ENCODE measurements at regions not wholly inside any gene's neighbourhood (a gene's known extent, or its start where the extent isn't known, plus 50 kb on each side); places are given as distances from the start of the nearest gene placed in this dataset.

DNA sequence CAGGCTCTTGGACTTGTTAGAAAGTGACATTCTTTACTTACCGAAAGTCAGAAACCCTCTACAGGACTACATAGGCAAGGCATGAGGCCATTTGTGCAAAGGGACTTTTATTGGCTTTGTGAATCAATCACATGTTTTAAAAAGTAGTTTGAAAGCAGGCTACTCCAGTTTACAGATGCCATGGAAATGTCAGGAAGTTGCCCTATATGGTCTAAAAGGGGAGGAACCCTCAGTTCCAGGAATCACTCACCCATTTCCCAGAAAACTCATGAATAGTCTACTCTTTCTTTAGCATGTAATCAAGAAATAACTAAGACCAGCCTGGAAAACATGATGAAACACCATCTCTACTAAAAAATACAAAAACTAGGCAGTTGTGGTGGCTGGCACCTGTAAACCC is 51.0 kb upstream of the MKRN3 start:
- Histone ChIP-seq H3K4me1 (ENCODE audit: control insufficient read depth, insufficient read depth, low read length) (no peaks in the 10 kb centered on the region), H3K4me3 (ENCODE audit: low read length) (no peak overlapping the region), H3K36me3 (ENCODE audit: control insufficient read depth, insufficient read depth, low read length, severe bottlenecking) (no peaks in the 10 kb centered on the region), H3K9me3 (ENCODE audit: control insufficient read depth, low read length) (peaks cover 13% of the 10 kb centered on the region), H3K27me3 (replicated peaks; ENCODE audit: control insufficient read depth, insufficient read depth, low read length) (peaks cover 2% of the 10 kb centered on the region), H3K9ac (ENCODE audit: low read length) (no peak overlapping the region)
- no peak for DNase-seq (ENCODE audit: low read depth)

DNA sequence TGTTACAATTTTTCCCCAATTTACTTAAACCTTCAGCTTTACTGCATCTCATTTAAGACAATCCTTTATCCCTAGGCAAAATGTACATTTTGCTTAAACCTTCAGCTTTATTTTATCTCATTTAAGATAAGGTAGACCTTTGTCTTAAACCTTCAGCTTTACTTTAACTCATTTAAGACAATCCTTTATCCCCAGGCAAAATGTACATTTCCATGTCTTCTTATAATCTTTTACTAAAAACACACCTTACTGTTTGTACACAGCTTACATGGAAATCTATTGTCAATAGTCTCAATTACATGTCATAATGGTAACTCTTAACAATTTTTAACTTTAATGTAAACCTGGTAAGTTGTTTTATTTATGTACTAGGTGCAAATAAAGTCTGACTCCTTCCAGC is 58.7 kb upstream of the MKRN3 start:
- Histone ChIP-seq H3K9ac (ENCODE audit: low read length) (no peak overlapping the region), H3K4me3 (ENCODE audit: low read length) (no peak overlapping the region), H3K4me1 (ENCODE audit: control insufficient read depth, insufficient read depth, low read length) (no peaks in the 10 kb centered on the region), H3K9me3 (ENCODE audit: control insufficient read depth, low read length) (peaks cover 12% of the 10 kb centered on the region), H3K27me3 (replicated peaks; ENCODE audit: control insufficient read depth, insufficient read depth, low read length) (peaks cover 14% of the 10 kb centered on the region), H3K36me3 (ENCODE audit: control insufficient read depth, insufficient read depth, low read length, severe bottlenecking) (no peaks in the 10 kb centered on the region)
- no peak for DNase-seq (ENCODE audit: low read depth)

DNA sequence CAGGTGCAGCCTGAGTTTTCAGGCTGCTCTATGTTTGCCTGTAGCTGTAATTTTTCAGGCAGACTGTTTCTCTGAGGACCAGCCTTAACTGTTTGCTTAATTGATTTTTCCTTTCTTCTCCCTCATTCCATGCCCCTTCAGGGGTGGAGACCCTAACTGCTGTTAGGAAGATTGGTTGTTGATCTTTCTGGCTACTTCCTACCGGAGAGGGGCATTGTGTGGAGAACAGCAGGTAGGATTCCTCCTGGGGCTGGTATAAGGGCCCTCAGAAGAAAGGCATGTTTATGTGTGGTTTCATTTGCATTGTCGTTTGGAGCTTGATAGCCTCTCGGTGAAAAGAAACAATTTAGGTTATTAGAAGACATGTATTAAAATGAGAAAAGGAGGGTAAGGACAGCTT is 56.9 kb upstream of the GOLGA6L2 start:
- no peak overlapping the region for H3K4me3 ChIP-seq (ENCODE audit: low read length)
- no peaks in the 10 kb centered on the region for H3K4me1 ChIP-seq (ENCODE audit: control insufficient read depth, insufficient read depth, low read length)
- H3K36me3 ChIP-seq (ENCODE audit: control insufficient read depth, insufficient read depth, low read length, severe bottlenecking), result no peaks in the 10 kb centered on the region
- no peak overlapping the region for H3K9ac ChIP-seq (ENCODE audit: low read length)
- peaks cover 14% of the 10 kb centered on the region for H3K27me3 ChIP-seq (replicated peaks; ENCODE audit: control insufficient read depth, insufficient read depth, low read length)
- DNase-seq (ENCODE audit: low read depth), result no peak
- H3K9me3 ChIP-seq (ENCODE audit: control insufficient read depth, low read length), result no peaks in the 10 kb centered on the region

DNA sequence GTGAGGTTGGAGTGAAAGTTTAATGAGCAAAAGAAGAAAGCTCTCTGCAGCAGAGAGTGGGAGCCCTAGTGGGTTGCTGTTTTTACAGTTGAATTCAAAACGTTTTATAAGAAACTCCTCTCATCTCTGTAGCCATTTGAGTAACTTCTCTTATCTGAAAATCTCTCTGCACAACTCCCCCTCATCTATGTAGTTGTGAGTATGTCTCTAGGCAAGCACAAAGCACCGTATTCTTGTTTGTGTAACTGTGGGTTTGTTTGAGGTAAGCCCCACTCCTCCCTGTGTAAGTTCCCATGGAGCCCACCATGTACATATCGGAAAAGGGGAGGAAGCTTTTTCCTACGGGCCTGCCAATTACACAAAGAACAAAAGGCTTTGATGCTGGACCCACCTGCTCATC is 56.5 kb upstream of the GOLGA6L2 start:
- no peaks in the 10 kb centered on the region for H3K9me3 ChIP-seq (ENCODE audit: control insufficient read depth, low read length)
- no peak overlapping the region for H3K4me3 ChIP-seq (ENCODE audit: low read length)
- DNase-seq (ENCODE audit: low read depth), result no peak
- H3K27me3 ChIP-seq (replicated peaks; ENCODE audit: control insufficient read depth, insufficient read depth, low read length), result peaks cover 14% of the 10 kb centered on the region
- H3K36me3 ChIP-seq (ENCODE audit: control insufficient read depth, insufficient read depth, low read length, severe bottlenecking), result no peaks in the 10 kb centered on the region
- H3K4me1 ChIP-seq (ENCODE audit: control insufficient read depth, insufficient read depth, low read length), result no peaks in the 10 kb centered on the region
- H3K9ac ChIP-seq (ENCODE audit: low read length), result no peak overlapping the region

DNA sequence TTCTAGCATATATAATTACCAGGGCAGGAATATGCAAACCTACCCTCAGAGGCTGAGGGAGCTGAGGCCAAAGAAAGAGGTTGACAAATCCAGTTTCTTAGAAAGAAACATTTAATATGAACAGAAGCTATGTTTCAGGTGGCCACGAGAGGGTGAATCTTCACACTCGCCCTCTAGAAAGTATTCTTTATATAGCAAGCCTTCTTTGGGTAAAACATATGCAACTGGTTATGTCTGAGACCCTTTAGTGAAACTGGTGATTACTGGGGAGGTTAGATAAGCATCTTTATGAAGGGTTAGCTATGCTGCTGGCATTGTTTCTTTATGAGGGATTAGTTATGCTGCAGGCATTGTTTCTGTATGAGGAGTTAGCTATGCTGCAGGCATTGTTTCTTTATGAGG is 50.7 kb upstream of the GOLGA6L2 start:
- no peak overlapping the region for H3K9ac ChIP-seq (ENCODE audit: low read length)
- no peaks in the 10 kb centered on the region for H3K9me3 ChIP-seq (ENCODE audit: control insufficient read depth, low read length)
- no peak overlapping the region for H3K4me3 ChIP-seq (ENCODE audit: low read length)
- peak; percentile 24 for DNase-seq (ENCODE audit: low read depth)
- no peaks in the 10 kb centered on the region for H3K4me1 ChIP-seq (ENCODE audit: control insufficient read depth, insufficient read depth, low read length)
- H3K36me3 ChIP-seq (ENCODE audit: control insufficient read depth, insufficient read depth, low read length, severe bottlenecking), result no peaks in the 10 kb centered on the region
- peaks cover 6% of the 10 kb centered on the region for H3K27me3 ChIP-seq (replicated peaks; ENCODE audit: control insufficient read depth, insufficient read depth, low read length)

Data from adipocyte (in vitro differentiated cells).